NAMALWA (cell line): ENCODE measurements at regions not wholly inside any gene's neighbourhood (a gene's known extent, or its start where the extent isn't known, plus 50 kb on each side); places are given as distances from the start of the nearest gene placed in this dataset.
A peak's percentile ranks its signal among the peaks of the same experiment; 100 is the strongest.
"Not testable (repeated sequence)": the region's sequence is repeated elsewhere in the genome, so short reads cannot be mapped to it uniquely, and the experiment has no call there.

Experiments
- DNase-seq: peaks from one replicate; pipeline ENCODE4 v3.0.0-alpha.2; 2015; ENCODE audit warnings: low spot score

DNA sequence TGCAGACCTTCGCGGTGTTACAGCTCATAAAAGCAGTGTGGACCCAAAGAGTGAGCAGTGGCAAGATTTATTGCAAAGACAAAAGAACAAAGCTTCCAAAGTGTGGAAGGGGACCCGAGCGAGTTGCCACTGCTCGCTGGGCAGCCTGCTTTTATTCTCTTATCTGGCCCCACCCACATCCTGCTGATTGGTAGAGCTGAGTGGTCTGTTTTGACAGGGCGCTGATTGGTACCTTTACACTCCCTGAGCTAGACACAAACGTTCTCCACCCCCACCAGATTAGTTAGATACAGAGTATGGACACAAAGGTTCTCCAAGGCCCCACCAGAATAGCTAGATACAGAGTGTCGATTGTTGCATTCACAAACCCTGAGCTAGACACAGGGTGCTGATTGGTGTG lies 156.2 kb upstream of the GIMD1 start:
- not testable (repeated sequence) for DNase-seq

GRCh38 chr4:106522839-106523238 lies 154.3 kb upstream of the GIMD1 start:
- peak; percentile 16 for DNase-seq

DNA sequence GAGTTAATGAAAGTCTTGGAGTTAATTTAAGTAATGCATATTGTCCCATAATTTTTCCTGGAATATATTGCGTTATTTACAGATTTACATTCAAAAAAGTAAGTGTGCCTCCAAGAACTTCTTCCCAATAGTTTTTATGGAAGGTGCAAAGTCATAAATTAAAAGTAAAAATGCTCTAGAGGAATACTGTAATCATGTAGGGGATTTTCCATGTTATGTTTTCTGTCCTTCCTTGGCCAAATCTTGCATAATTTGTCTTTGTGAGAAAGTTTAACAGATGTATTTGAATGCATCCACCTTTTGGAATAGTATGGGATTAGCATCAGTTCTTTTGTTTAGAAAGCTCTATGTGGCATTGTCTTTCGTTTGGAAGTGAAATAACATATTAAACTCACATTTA lies 144.1 kb upstream of the GIMD1 start:
- DNase-seq: no peak

GRCh38 chr4:106507440-106507839 lies 138.9 kb upstream of the GIMD1 start:
- no peak for DNase-seq

DNA sequence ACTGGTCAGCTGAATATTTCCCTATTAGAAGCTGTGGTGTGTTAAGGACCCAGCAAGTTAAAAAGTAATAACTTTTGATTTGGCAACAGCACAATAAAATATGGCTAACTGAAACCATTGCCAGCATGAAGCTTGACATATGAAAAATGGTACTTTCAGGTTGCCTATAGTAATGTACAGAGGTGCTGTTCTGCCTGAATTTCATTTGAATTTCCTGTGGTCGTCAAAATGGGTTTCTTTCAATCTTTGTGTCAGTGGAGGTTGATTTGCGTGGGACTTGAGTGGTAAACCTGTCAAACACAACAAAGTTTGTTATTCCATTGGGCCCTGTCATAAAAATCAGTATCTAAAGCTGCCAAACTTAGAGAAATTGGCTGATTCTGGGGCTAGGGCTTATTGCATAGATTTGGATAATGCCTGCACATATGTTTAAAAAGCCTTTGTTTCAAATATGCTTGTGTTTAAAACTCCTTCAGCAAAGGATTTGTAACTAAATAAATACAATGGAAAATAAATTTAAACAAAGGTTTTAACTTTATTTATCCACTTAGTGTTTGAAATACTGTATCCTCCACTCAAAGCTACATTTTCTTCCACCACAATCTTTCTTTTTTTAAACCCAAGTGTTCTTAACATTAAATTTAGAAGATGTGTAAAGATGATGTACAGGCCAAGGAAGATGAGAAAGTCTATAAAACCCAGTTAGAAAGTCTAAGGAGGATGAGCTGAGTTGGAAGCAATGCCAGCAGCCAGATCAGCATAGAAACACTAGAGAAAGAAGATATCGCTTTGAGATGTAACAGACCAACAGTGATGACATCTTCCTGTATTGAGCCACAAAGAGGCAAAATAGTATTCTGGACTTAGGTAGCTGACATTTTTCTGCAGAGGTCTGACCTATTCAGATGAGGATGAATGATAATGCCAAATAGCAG lies 134.8 kb upstream of the GIMD1 start:
- no peak for DNase-seq

- peak; percentile 59 for DNase-seq
Observed at GRCh38 chr4:106502106-106502699, 133.6 kb upstream of the GIMD1 start.

GRCh38 chr4:106497271-106497670 lies 128.7 kb upstream of the GIMD1 start:
- DNase-seq: no peak

DNA sequence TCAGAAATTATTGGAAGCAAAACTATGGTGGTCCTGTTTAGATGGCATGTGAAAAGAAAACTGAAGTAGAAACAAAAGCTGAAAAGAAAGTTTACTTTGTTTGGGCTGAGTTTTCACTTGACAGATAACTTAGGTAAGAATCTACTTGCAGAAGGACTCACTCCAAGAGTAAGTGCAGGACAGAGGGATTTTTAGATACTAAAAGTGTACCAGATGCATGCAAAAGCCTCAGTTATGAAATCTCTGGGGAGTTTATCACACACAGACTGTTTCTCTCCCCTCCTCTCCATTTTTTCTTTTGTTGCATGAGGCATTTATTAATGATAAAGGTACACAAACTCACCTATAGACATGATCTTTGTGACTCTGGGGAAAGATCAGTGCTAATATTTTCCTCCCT lies 127.5 kb upstream of the GIMD1 start:
- DNase-seq: no peak

DNA sequence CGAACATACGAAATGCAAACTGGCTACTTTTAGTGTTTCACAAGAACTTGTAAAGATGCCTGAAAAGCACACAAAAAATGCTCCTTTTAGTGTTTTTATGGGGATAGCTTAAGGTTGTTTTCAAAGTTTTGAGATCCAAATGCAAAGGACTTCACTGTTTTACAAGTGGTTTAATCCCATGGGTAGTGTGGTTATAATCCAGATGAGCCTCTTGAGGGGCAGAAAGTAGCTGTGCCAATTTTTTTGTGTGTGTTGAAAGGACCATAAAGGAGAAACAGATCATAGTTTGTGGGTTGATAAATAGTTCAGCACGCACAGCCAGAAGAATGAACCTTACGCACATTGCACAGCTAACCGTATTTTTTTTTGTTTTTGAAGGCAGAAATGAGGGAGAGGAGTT lies 126.9 kb upstream of the GIMD1 start:
- no peak for DNase-seq

DNA sequence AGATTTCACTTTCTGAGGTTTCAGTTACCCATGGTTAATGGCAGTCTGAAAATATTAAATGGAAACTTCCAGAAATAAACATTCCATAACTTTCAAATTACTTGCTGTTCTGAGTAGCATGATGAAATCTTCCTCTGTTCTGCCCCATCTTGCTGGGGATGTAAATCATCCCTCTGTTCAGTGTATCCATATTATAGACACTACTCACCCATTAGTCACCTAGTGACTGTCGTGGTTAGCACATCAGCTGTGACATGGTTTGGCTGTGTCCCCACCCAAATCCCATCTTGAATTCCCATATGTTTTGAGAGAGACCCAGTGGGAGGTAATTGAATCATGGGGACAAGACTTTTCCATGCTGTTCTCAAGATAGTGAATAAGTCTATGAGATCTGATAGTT lies 125.5 kb upstream of the GIMD1 start:
- DNase-seq: no peak

- no peak for DNase-seq
Observed at GRCh38 chr4:106493086-106493485, 124.5 kb upstream of the GIMD1 start.

- DNase-seq: no peak
Observed at GRCh38 chr4:106486533-106486932, 118.0 kb upstream of the GIMD1 start.

DNA sequence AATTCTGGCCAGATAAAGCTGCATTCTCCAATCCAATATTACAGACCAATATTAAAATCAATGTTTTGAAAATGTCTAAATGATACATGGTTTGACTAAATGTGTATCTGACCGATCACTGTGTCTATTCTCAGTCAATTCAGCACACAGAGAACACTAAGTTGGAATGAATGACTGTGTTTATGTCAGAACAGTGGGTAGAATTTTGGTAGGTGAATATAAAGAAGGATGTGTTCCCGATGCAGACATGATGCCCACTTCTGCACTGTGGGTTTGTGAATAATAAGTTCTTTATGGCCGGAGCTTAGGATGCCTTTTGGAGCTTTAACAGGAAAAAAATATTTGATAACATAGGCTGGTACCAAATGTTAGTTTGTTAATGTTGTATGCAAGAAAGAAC lies 113.2 kb upstream of the GIMD1 start:
- DNase-seq: no peak

- no peak for DNase-seq
Observed at GRCh38 chr4:106478152-106478551, 109.6 kb upstream of the GIMD1 start.

- no peak for DNase-seq
Observed at GRCh38 chr4:106476741-106477140, 108.2 kb upstream of the GIMD1 start.

DNA sequence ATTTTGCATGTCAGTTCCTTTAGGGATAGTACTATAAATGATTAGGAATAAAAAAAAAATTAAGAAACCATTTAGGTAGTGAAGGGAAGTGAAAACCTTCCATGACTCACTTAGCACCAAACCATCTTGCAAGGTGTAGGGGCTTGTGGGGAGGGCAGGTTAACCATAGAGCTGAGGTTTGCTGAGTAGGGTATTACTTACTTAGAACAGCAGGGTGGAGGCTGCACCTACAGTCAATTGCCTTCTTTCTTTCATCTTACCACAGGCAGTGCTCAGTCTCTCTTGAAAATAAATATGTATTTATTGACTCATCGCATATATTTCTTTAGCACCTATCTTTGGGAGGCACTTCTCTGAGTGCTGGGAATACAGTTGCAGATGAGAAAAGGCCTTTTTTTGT lies 104.9 kb upstream of the GIMD1 start:
- DNase-seq: no peak

DNA sequence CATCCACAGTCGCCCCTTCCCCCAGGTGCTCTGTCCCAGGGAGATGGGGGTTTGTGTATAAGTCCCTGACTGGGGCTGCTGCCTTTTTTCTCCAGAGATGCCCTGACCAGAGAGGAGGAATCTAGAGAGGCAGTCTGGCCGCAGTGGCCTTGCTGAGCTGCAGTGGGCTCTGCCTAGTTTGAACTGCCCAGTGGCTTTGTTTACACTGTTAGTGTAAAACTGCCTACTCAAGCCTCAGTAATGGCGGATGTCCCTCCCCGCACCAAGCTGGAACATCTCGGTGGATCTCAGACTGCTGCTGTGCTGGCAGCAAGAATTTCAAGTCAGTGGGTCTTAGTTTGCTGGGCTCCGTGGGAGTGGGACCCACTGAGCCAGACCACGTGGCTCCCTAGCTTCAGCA lies 102.6 kb upstream of the GIMD1 start:
- no peak for DNase-seq

DNA sequence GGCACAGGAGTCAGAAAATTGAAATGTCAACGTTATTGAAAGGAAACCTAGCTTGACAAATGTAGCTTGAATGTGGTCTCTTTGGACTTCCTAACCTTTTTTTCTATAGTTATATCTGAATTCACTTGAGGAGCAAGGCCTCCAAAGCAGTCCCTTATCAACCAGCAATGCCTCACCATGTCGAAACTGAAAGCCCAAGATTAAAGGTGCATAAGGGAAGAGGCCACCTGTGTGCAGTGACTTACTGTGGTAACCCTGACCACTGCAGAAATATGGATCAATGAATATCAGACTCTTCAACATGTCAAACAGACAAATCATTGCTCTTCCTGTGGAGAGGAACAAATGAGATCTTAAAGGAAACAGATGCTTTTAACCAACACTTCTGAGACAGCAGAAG lies 95.0 kb upstream of the GIMD1 start:
- DNase-seq: no peak

GRCh38 chr4:106454581-106454980 lies 86.0 kb upstream of the GIMD1 start:
- no peak for DNase-seq

- DNase-seq: no peak
Observed at GRCh38 chr4:106454021-106454420, 85.4 kb upstream of the GIMD1 start.

DNA sequence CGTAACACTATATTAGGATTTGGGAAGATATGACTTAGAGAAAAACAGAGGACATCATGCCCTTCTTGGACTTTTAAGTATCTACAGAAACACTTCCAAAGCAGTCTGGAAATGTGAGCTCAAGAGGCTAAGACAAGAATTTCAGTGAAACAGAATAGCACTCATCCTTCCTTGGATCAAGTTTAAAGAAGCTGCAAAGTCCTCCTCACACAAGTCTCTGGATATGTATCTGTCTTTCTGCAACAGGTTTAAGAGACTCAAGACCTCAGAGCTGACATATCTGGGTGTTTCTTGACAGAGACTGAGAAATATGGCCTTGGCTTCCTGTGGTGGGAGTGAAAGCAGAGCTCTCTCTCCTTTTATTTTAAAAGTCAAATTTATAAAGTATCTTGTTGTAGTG lies 82.5 kb upstream of the GIMD1 start:
- DNase-seq: no peak

GRCh38 chr4:106450249-106450648 lies 81.7 kb upstream of the GIMD1 start:
- no peak for DNase-seq

DNA sequence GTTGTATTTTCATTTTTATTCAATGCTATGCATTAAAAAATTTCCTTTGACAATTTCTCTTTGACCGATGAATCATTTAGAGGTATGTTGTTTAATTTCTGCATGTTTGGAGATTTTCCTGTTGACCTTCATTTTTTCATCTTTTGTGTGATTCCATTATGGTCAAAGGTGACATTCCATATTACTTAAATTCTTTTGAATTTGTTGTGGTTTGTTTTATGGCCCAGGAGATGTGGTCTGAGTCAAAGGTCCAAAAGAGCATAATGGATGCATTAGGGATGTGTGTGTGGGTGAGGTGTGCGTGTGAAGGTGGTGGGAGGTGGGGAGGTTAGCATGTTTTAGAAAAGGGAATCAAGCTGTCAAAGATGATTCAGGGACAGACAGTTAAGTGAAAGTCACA lies 76.0 kb upstream of the GIMD1 start:
- DNase-seq: no peak

GRCh38 chr4:106430797-106431196 lies 62.2 kb upstream of the GIMD1 start:
- no peak for DNase-seq
